ENCODE measurements at regions not wholly inside any gene's neighbourhood (a gene's known extent, or its start where the extent isn't known, plus 50 kb on each side); places are given as distances from the start of the nearest gene placed in this dataset.

DNA sequence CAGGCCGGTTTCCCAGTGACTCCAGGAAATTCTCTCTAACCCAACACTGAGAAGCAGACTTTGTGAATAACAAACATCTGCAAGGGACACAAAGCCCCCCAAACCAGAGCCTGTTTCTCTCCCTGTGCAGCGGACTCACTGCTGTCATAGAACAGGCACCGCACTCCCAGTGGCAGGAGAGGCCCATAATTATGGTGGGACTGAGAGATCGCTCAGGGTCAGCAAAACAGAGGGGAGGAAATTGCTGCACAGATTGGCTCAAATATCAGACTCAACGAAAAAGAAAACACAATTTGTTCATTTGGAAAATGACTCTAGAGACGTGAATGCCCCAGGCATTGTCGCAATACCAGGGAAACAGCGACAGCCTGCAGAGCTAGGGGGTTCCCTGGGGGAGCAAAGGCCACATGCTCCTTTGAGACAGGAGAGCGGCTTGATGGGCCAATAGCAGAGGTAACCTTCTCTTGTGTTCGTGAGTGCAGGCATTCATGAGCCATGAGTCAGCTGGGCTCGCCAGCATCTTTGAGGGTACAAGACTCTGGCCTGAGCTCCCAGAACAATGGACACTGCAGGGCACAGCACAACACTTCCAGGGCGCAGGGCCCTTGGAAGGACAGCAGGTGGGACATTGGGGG is 143.3 kb upstream of the KLHL29 start:
- TF ChIP-seq ZNF384 (IDR thresholded peaks at IDR 0.05) (no peak), SP1 (IDR thresholded peaks at IDR 0.05) (no peak), FOXK2 (IDR thresholded peaks at IDR 0.05) (no peak), SUZ12 (IDR thresholded peaks at IDR 0.05) (no peak), CTBP1 (IDR thresholded peaks at IDR 0.05; ENCODE audit: borderline replicate concordance) (no peak), NFRKB (IDR thresholded peaks at IDR 0.05) (no peak), TARDBP (IDR thresholded peaks at IDR 0.05) (no peak), BHLHE40 (IDR thresholded peaks at IDR 0.05; ENCODE audit: borderline replicate concordance) (no peak), ARNT (IDR thresholded peaks at IDR 0.05) (no peak), HDGF (IDR thresholded peaks at IDR 0.05; ENCODE audit: borderline replicate concordance) (no peak), FOXM1 (IDR thresholded peaks at IDR 0.05; ENCODE audit: borderline replicate concordance) (no peak)
